Smooth muscle cell (in vitro differentiated cells): ENCODE measurements at regions not wholly inside any gene's neighbourhood (a gene's known extent, or its start where the extent isn't known, plus 50 kb on each side); places are given as distances from the start of the nearest gene placed in this dataset.

ENCODE experiments used
- DNase-seq: peaks from one replicate; lab custom pipeline; 2025; ENCODE audit not compliant: unreplicated experiment; lab: John Stamatoyannopoulos, UW
- H2AFZ ChIP-seq: fragments of 200-600 bp; sonication (generic); 2 replicates; pipeline ENCODE4 v1.6.0; 2016; ENCODE audit warnings: antibody characterized with exemption, low read depth, mild to moderate bottlenecking
- H3F3A ChIP-seq: fragments of 200-600 bp; sonication (generic); 2 replicates; pipeline ENCODE4 v1.6.0; 2017; ENCODE audit warnings: antibody characterized with exemption, low read depth
- H3K27ac ChIP-seq: fragments of 200-600 bp; sonication (generic); 2 replicates; pipeline ENCODE4 v1.5.1; 2016; ENCODE audit warnings: low read depth, mild to moderate bottlenecking
- H3K27me3 ChIP-seq: fragments of 200-600 bp; sonication (generic); 2 replicates; pipeline ENCODE4 v1.6.1; 2016; ENCODE audit warnings: low read depth, mild to moderate bottlenecking
- H3K36me3 ChIP-seq: fragments of 200-600 bp; sonication (generic); 2 replicates; pipeline ENCODE4 v1.5.1; 2016; ENCODE audit warnings: low read depth
- H3K4me1 ChIP-seq: fragments of 200-600 bp; sonication (generic); 2 replicates; pipeline ENCODE4 v1.5.1; 2016; ENCODE audit warnings: low read depth
- H3K4me2 ChIP-seq: fragments of 200-600 bp; sonication (generic); 2 replicates; pipeline ENCODE4 v1.6.0; 2016; ENCODE audit warnings: mild to moderate bottlenecking
- H3K4me3 ChIP-seq: fragments of 200-600 bp; sonication (generic); 2 replicates; pipeline ENCODE4 v1.5.1; 2016; ENCODE audit warnings: mild to moderate bottlenecking
- H3K79me2 ChIP-seq: fragments of 200-600 bp; sonication (generic); 2 replicates; pipeline ENCODE4 v1.6.0; 2016; ENCODE audit warnings: low read depth, mild to moderate bottlenecking
- H3K9ac ChIP-seq: fragments of 200-600 bp; sonication (generic); 2 replicates; pipeline ENCODE4 v1.6.0; 2016; ENCODE audit warnings: low read depth
- H3K9me3 ChIP-seq: fragments of 200-600 bp; sonication (generic); replicated peaks from 2 replicates; pipeline ENCODE4 v1.5.1; 2016; ENCODE audit warnings: low read depth
- H4K20me1 ChIP-seq: fragments of 200-600 bp; sonication (generic); 2 replicates; pipeline ENCODE4 v1.6.0; 2016; ENCODE audit warnings: low read depth
- CTCF ChIP-seq: fragments of 200-600 bp; sonication (generic); IDR thresholded peaks from 2 replicates; pipeline ENCODE4 v1.5.1; 2017; ENCODE audit warnings: borderline replicate concordance, mild to moderate bottlenecking, antibody characterized with exemption; ENCODE audit not compliant: insufficient read depth, poor library complexity, severe bottlenecking
- WGBS: methylation state at CpG from one replicate; pipeline ENCODE4 v1.1.7; 2016; ENCODE audit warnings: low lambda C conversion rate; 5-methylcytosine and 5-hydroxymethylcytosine counted together

- TF ChIP-seq CTCF, result no peak
- no peak overlapping the region for H2AFZ ChIP-seq
These were observed 1035.7 kb downstream of the ADGRL2 start for GRCh38 chr1:82836213-82836972.

GRCh38 chr1:82830690-82831380 is 1030.1 kb downstream of the ADGRL2 start:
- H3K9me3 ChIP-seq, result no peaks in the 10 kb centered on the region
- no peak for TF ChIP-seq CTCF
- no peak overlapping the region for H3K4me3 ChIP-seq
- H3F3A ChIP-seq, result no peaks in the 10 kb centered on the region
- H4K20me1 ChIP-seq, result no peaks in the 10 kb centered on the region
- no peaks in the 10 kb centered on the region for H3K36me3 ChIP-seq
- H3K9ac ChIP-seq, result no peak overlapping the region
- no peak overlapping the region for H3K27ac ChIP-seq
- H3K4me1 ChIP-seq, result no peaks in the 10 kb centered on the region
- WGBS, result 87% methylated on average over 6 of the region's 6 CpGs
- no peak overlapping the region for H2AFZ ChIP-seq
- H3K27me3 ChIP-seq, result no peaks in the 10 kb centered on the region
- H3K79me2 ChIP-seq, result no peaks in the 10 kb centered on the region
- H3K4me2 ChIP-seq, result no peak overlapping the region
- DNase-seq, result no peak

More at GRCh38 chr1:82836213-82836972, 1035.7 kb downstream of the ADGRL2 start:
- WGBS, result 94% methylated on average over 7 of the region's 7 CpGs
- no peak overlapping the region for H3K9ac ChIP-seq
- H3K27me3 ChIP-seq, result no peaks in the 10 kb centered on the region
- no peaks in the 10 kb centered on the region for H3K9me3 ChIP-seq
- H3K4me1 ChIP-seq, result peaks cover 21% of the 10 kb centered on the region
- H3K36me3 ChIP-seq, result no peaks in the 10 kb centered on the region
- H3K4me3 ChIP-seq, result no peak overlapping the region
- no peaks in the 10 kb centered on the region for H4K20me1 ChIP-seq
- no peaks in the 10 kb centered on the region for H3K79me2 ChIP-seq
- H3K27ac ChIP-seq, result no peak overlapping the region
- DNase-seq, result no peak
- no peak overlapping the region for H3K4me2 ChIP-seq
- no peaks in the 10 kb centered on the region for H3F3A ChIP-seq

GRCh38 chr1:82829527-82829926 is 1028.8 kb downstream of the ADGRL2 start:
- DNase-seq, result no peak
- Histone ChIP-seq H3K27ac (no peak overlapping the region), H2AFZ (no peak overlapping the region), H3K9ac (no peak overlapping the region), H3K36me3 (no peaks in the 10 kb centered on the region), H3K79me2 (no peaks in the 10 kb centered on the region), H3K4me2 (no peak overlapping the region), H3K27me3 (no peaks in the 10 kb centered on the region), H4K20me1 (no peaks in the 10 kb centered on the region), H3F3A (no peaks in the 10 kb centered on the region), H3K9me3 (no peaks in the 10 kb centered on the region), H3K4me1 (peaks cover 2% of the 10 kb centered on the region), H3K4me3 (no peak overlapping the region)
- WGBS, result 75% methylated on average over 1 of the region's 1 CpG
- no peak for TF ChIP-seq CTCF
